ENCODE measurements at regions not wholly inside any gene's neighbourhood (a gene's known extent, or its start where the extent isn't known, plus 50 kb on each side); places are given as distances from the start of the nearest gene placed in this dataset.

- no peak overlapping the region for H3K4me3 ChIP-seq (ENCODE audit: low read depth, low read length)
- TF ChIP-seq CTCF (IDR thresholded peaks at IDR 0.05; ENCODE audit: low read depth, low read length): no peak
These were observed 442.0 kb upstream of the SYT4 start for GRCh38 chr18:43719267-43719795.

- no peak for TF ChIP-seq CTCF (IDR thresholded peaks at IDR 0.05; ENCODE audit: low read depth, low read length)
- H3K4me3 ChIP-seq (ENCODE audit: low read depth, low read length): no peak overlapping the region
These were observed 442.8 kb upstream of the SYT4 start for GRCh38 chr18:43720041-43720440.

- H3K4me3 ChIP-seq (ENCODE audit: low read depth, low read length): no peak overlapping the region
- TF ChIP-seq CTCF (IDR thresholded peaks at IDR 0.05; ENCODE audit: low read depth, low read length): no peak
These were observed 458.3 kb upstream of the SYT4 start for GRCh38 chr18:43735570-43735969.

- TF ChIP-seq CTCF (IDR thresholded peaks at IDR 0.05; ENCODE audit: low read depth, low read length): no peak
- no peak overlapping the region for H3K4me3 ChIP-seq (ENCODE audit: low read depth, low read length)
These were observed 467.9 kb upstream of the SYT4 start for GRCh38 chr18:43744960-43745745.

- H3K4me3 ChIP-seq (ENCODE audit: low read depth, low read length): no peak overlapping the region
- TF ChIP-seq CTCF (IDR thresholded peaks at IDR 0.05; ENCODE audit: low read depth, low read length): no peak
These were observed 473.9 kb upstream of the SYT4 start for GRCh38 chr18:43751203-43751602.

GRCh38 chr18:43751835-43752234, 474.5 kb upstream of the SYT4 start:
- TF ChIP-seq CTCF (IDR thresholded peaks at IDR 0.05; ENCODE audit: low read depth, low read length): no peak

GRCh38 chr18:43757273-43757672, 480.0 kb upstream of the SYT4 start:
- no peak overlapping the region for H3K4me3 ChIP-seq (ENCODE audit: low read depth, low read length)
- no peak for TF ChIP-seq CTCF (IDR thresholded peaks at IDR 0.05; ENCODE audit: low read depth, low read length)

More at GRCh38 chr18:43751835-43752234, 474.5 kb upstream of the SYT4 start:
- no peak overlapping the region for H3K4me3 ChIP-seq (ENCODE audit: low read depth, low read length)
